ENCODE measurements at regions not wholly inside any gene's neighbourhood (a gene's known extent, or its start where the extent isn't known, plus 50 kb on each side); places are given as distances from the start of the nearest gene placed in this dataset.

- Mint-ChIP-seq H3K4me1 (peaks cover 5% of the 10 kb centered on the region), H3K4me3 (no peak overlapping the region), H3K36me3 (ENCODE audit: low read depth) (no peaks in the 10 kb centered on the region), H3K9me3 (no peaks in the 10 kb centered on the region), H3K27me3 (ENCODE audit: low read depth) (no peaks in the 10 kb centered on the region), H3K27ac (no peak overlapping the region)
- no peak for TF ChIP-seq CTCF (IDR thresholded peaks at IDR 0.05; ENCODE audit: unreplicated experiment in 3 of 3)
Observed at GRCh38 chr13:76717092-76717491, 169.1 kb downstream of the KCTD12 start.

GRCh38 chr13:76715621-76716020 is 170.6 kb downstream of the KCTD12 start:
- Mint-ChIP-seq H3K4me3 (no peak overlapping the region), H3K27ac (peak overlapping the region in 1 of 3 experiments; percentile 16), H3K4me1 (peaks cover 18% of the 10 kb centered on the region), H3K9me3 (no peaks in the 10 kb centered on the region), H3K27me3 (ENCODE audit: low read depth) (no peaks in the 10 kb centered on the region), H3K36me3 (ENCODE audit: low read depth) (no peaks in the 10 kb centered on the region)
- TF ChIP-seq CTCF (IDR thresholded peaks at IDR 0.05; ENCODE audit: unreplicated experiment in 3 of 3), result no peak

GRCh38 chr13:76715075-76715474 is 171.1 kb downstream of the KCTD12 start:
- H3K27ac Mint-ChIP-seq, result no peak overlapping the region
- no peaks in the 10 kb centered on the region for H3K27me3 Mint-ChIP-seq (ENCODE audit: low read depth)
- H3K36me3 Mint-ChIP-seq (ENCODE audit: low read depth), result no peaks in the 10 kb centered on the region
- peaks cover 22% of the 10 kb centered on the region for H3K4me1 Mint-ChIP-seq
- H3K4me3 Mint-ChIP-seq, result no peak overlapping the region
- TF ChIP-seq CTCF (IDR thresholded peaks at IDR 0.05; ENCODE audit: unreplicated experiment in 3 of 3), result no peak
- H3K9me3 Mint-ChIP-seq, result no peaks in the 10 kb centered on the region

- Mint-ChIP-seq H3K9me3 (no peaks in the 10 kb centered on the region), H3K4me3 (no peak overlapping the region)
Observed at GRCh38 chr13:76713280-76713679, 172.9 kb downstream of the KCTD12 start.

GRCh38 chr13:76711550-76712182 is 174.5 kb downstream of the KCTD12 start:
- Mint-ChIP-seq H3K27ac (peak overlapping the region in 2 of 3 experiments; percentile 82 to 93), H3K4me3 (no peak overlapping the region), H3K9me3 (no peaks in the 10 kb centered on the region), H3K27me3 (ENCODE audit: low read depth) (peaks cover 4% of the 10 kb centered on the region), H3K36me3 (ENCODE audit: low read depth) (no peaks in the 10 kb centered on the region), H3K4me1 (peaks cover 35% of the 10 kb centered on the region)
- no peak for TF ChIP-seq CTCF (IDR thresholded peaks at IDR 0.05; ENCODE audit: unreplicated experiment in 3 of 3)

More at GRCh38 chr13:76713280-76713679, 172.9 kb downstream of the KCTD12 start:
- H3K27me3 Mint-ChIP-seq (ENCODE audit: low read depth), result peaks cover 4% of the 10 kb centered on the region
- peaks cover 35% of the 10 kb centered on the region for H3K4me1 Mint-ChIP-seq
- no peak overlapping the region for H3K27ac Mint-ChIP-seq
- no peak for TF ChIP-seq CTCF (IDR thresholded peaks at IDR 0.05; ENCODE audit: unreplicated experiment in 3 of 3)
- H3K36me3 Mint-ChIP-seq (ENCODE audit: low read depth), result no peaks in the 10 kb centered on the region

GRCh38 chr13:76709851-76710250 is 176.4 kb downstream of the KCTD12 start:
- Mint-ChIP-seq H3K36me3 (ENCODE audit: low read depth) (no peaks in the 10 kb centered on the region), H3K4me3 (no peak overlapping the region), H3K4me1 (peaks cover 32% of the 10 kb centered on the region), H3K9me3 (no peaks in the 10 kb centered on the region), H3K27me3 (ENCODE audit: low read depth) (peaks cover 4% of the 10 kb centered on the region), H3K27ac (peak overlapping the region in 1 of 3 experiments; percentile 82)
- TF ChIP-seq CTCF (IDR thresholded peaks at IDR 0.05; ENCODE audit: unreplicated experiment in 3 of 3), result no peak
